B cell (primary cell): ENCODE measurements at regions not wholly inside any gene's neighbourhood (a gene's known extent, or its start where the extent isn't known, plus 50 kb on each side); places are given as distances from the start of the nearest gene placed in this dataset.

Experiments used
- ATAC-seq: fragments of 200-7000 bp; cut with Tn5 transposase; one replicate; pipeline ENCODE4 v1.10.0; 2021; ENCODE audit warnings: low read depth, mild to moderate bottlenecking, moderate number of reproducible peaks, moderate library complexity
- CTCF ChIA-PET: fragments of 350-600 bp; sonication (Branson Sonifier 250); formaldehyde crosslinking; loops from one replicate; lab custom pipeline; 2021; ENCODE audit warnings: antibody characterized with exemption, inconsistent platforms; lab: Charles Lee
- POLR2A ChIA-PET: fragments of 350-600 bp; sonication (Branson Sonifier 250); formaldehyde crosslinking; loops from one replicate; lab custom pipeline; 2021; ENCODE audit warnings: antibody characterized with exemption; lab: Charles Lee
- DNase-seq: peaks from one replicate; pipeline ENCODE4 v3.0.0; 2013
- H2AFZ ChIP-seq: 2 replicates; pipeline ENCODE4 v1.6.1; 2012; ENCODE audit warnings: mild to moderate bottlenecking, low read depth, low read length; ENCODE audit not compliant: insufficient read depth, poor library complexity, severe bottlenecking
- H3K27ac ChIP-seq, 2 donors: 1 replicate in 1 of 2; 2 replicates in 1 of 2; pipeline ENCODE4 v1.5.1; 2012 to 2013; ENCODE audit warnings: low read length in 2 of 2, mild to moderate bottlenecking in 2 of 2, moderate library complexity in 1 of 2
- H3K27me3 ChIP-seq, 4 experiments: fragments of 200-600 bp in 1 of 4; sonication (generic) in 1 of 4; replicated peaks in 1 of 4; 1 replicate in 2 of 4; 2 replicates in 2 of 4; pipeline versions ENCODE4 v1.6.1 to v1.7.0; 2013 to 2016; ENCODE audit warnings: low read length in 3 of 4, mild to moderate bottlenecking in 2 of 4, mixed read lengths in 1 of 4, moderate library complexity in 1 of 4; ENCODE audit not compliant: insufficient read depth in 4 of 4, control insufficient read depth in 3 of 4; ENCODE audit errors: control extremely low read depth in 1 of 4
- H3K36me3 ChIP-seq, 2 experiments: replicated peaks in 1 of 2; 1 replicate in 1 of 2; 2 replicates in 1 of 2; pipeline versions ENCODE4 v1.6.1 to v1.7.1; 2013; ENCODE audit warnings: low read length in 1 of 2; ENCODE audit not compliant: insufficient read depth in 2 of 2, control insufficient read depth in 1 of 2; ENCODE audit errors: control extremely low read depth in 1 of 2, extremely low read depth in 1 of 2
- H3K4me1 ChIP-seq, 2 donors: fragments of 200-600 bp in 1 of 2; sonication (generic) in 1 of 2; 1 replicate in 1 of 2; 2 replicates in 1 of 2; pipeline versions ENCODE4 v1.5.1 to v1.6.1; 2013 to 2017; ENCODE audit warnings: low read length in 2 of 2; ENCODE audit not compliant: control insufficient read depth in 2 of 2, insufficient read depth in 2 of 2
- H3K4me2 ChIP-seq: replicated peaks from 2 replicates; pipeline ENCODE3; 2012; ENCODE audit warnings: mild to moderate bottlenecking, low read depth, low read length; ENCODE audit not compliant: poor library complexity, severe bottlenecking
- H3K4me3 ChIP-seq, 5 experiments: fragments of 200-600 bp in 1 of 5; sonication (generic) in 1 of 5; 1 replicate in 3 of 5; 2 replicates in 2 of 5; pipeline versions ENCODE4 v1.5.1 to v1.7.0; 2011 to 2016; ENCODE audit warnings: low read length in 4 of 5, mild to moderate bottlenecking in 4 of 5, low read depth in 2 of 5, control low read depth in 1 of 5, moderate library complexity in 1 of 5; ENCODE audit not compliant: insufficient read depth in 1 of 5; ENCODE audit errors: control extremely low read depth in 1 of 5, extremely low read depth in 1 of 5
- H3K79me2 ChIP-seq: fragments of 200-600 bp; sonication (generic); one replicate; pipeline ENCODE4 v1.6.0; 2016; ENCODE audit warnings: low read length; ENCODE audit not compliant: control insufficient read depth, insufficient read depth
- H3K9ac ChIP-seq: fragments of 200-600 bp; sonication (generic); 2 replicates; pipeline ENCODE4 v1.6.1; 2017; ENCODE audit warnings: mild to moderate bottlenecking, low read length, moderate library complexity
- H3K9me3 ChIP-seq, 3 donors: one replicate each; pipeline versions ENCODE4 v1.6.1 to v1.7.1; 2013; ENCODE audit warnings: low read length in 2 of 3; ENCODE audit not compliant: control insufficient read depth in 2 of 3, insufficient read depth in 1 of 3; ENCODE audit errors: control extremely low read depth in 1 of 3
- H4K20me1 ChIP-seq: 2 replicates; pipeline ENCODE4 v1.6.0; 2012; ENCODE audit warnings: mild to moderate bottlenecking, low read length; ENCODE audit not compliant: insufficient read depth, control insufficient read depth, poor library complexity, severe bottlenecking
- H3K27ac Mint-ChIP-seq: one replicate; pipeline ENCODE4 v1.8.0; 2021; ENCODE audit warnings: mixed read lengths
- H3K27me3 Mint-ChIP-seq: one replicate; pipeline ENCODE4 v1.8.0; 2021; ENCODE audit warnings: mixed read lengths
- H3K4me1 Mint-ChIP-seq: one replicate; pipeline ENCODE4 v1.8.0; 2021; ENCODE audit warnings: mixed read lengths
- H3K4me3 Mint-ChIP-seq: one replicate; pipeline ENCODE4 v1.8.0; 2021; ENCODE audit warnings: mixed read lengths
- H3K9me3 Mint-ChIP-seq: one replicate; pipeline ENCODE4 v1.8.0; 2022; ENCODE audit warnings: mixed read lengths; ENCODE audit not compliant: insufficient read depth
- EZH2 ChIP-seq: IDR thresholded peaks from 2 replicates; pipeline ENCODE4 v1.6.1; 2012; ENCODE audit warnings: borderline replicate concordance, low read depth, mild to moderate bottlenecking, moderate library complexity, low read length; ENCODE audit not compliant: insufficient read depth, poor library complexity, severe bottlenecking
- WGBS: methylation state at CpG from one replicate; pipeline ENCODE4 v1.1.5; 2013; ENCODE audit warnings: missing lambda C conversion rate; ENCODE audit not compliant: insufficient coverage; 5-methylcytosine and 5-hydroxymethylcytosine counted together
- intact Hi-C: fragments of 100-400 bp; cut with micrococcal nuclease; formaldehyde crosslinking; loops from one replicate; pipeline ENCODE4 v1.10.0; 2022
- TF ChIP-seq, protein P1 (sequence below): fragments of 200-600 bp; IDR thresholded peaks from one replicate; pipeline ENCODE4 v1.8.0; 2022; ENCODE audit warnings: antibody characterized with exemption, mild to moderate bottlenecking

- Histone ChIP-seq H3K4me1 (no peaks in the 10 kb centered on the region), H3K27ac (no peak overlapping the region), H3K27me3 (peaks cover 0 to 4% (median 0%) of the 10 kb centered on the region in 4 experiments), H3K36me3 (no peaks in the 10 kb centered on the region), H3K79me2 (no peaks in the 10 kb centered on the region), H4K20me1 (no peaks in the 10 kb centered on the region), H2AFZ (no peak overlapping the region), H3K4me3 (no peak overlapping the region), H3K4me2 (no peak overlapping the region), H3K9ac (no peak overlapping the region), H3K9me3 (no peaks in the 10 kb centered on the region)
- POLR2A ChIA-PET: no interaction called here
- no CpG with 5 or more reads among the region's 1 CpG for WGBS
- no peaks in the 10 kb centered on the region for H3K9me3 Mint-ChIP-seq
- intact Hi-C loops: no loop called here
- no peak overlapping the region for H3K27ac Mint-ChIP-seq
- CTCF ChIA-PET: interaction anchor here (0.8 kb wide), 1 partner anchor 381 kb away, joined by 3 read pairs; no protein-coding TSS in a partner anchor
- TF ChIP-seq EZH2: no peak
- TF ChIP-seq, protein P1, sequence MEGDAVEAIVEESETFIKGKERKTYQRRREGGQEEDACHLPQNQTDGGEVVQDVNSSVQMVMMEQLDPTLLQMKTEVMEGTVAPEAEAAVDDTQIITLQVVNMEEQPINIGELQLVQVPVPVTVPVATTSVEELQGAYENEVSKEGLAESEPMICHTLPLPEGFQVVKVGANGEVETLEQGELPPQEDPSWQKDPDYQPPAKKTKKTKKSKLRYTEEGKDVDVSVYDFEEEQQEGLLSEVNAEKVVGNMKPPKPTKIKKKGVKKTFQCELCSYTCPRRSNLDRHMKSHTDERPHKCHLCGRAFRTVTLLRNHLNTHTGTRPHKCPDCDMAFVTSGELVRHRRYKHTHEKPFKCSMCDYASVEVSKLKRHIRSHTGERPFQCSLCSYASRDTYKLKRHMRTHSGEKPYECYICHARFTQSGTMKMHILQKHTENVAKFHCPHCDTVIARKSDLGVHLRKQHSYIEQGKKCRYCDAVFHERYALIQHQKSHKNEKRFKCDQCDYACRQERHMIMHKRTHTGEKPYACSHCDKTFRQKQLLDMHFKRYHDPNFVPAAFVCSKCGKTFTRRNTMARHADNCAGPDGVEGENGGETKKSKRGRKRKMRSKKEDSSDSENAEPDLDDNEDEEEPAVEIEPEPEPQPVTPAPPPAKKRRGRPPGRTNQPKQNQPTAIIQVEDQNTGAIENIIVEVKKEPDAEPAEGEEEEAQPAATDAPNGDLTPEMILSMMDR: no peak
- ATAC-seq: no peak
- H3K4me1 Mint-ChIP-seq: peaks cover 2% of the 10 kb centered on the region
- DNase-seq: no peak
- H3K27me3 Mint-ChIP-seq: peaks cover 9% of the 10 kb centered on the region
- H3K4me3 Mint-ChIP-seq: no peak overlapping the region
Measured at GRCh38 chr7:18151422-18151821, 123.8 kb upstream of the PRPS1L1 start.

DNA sequence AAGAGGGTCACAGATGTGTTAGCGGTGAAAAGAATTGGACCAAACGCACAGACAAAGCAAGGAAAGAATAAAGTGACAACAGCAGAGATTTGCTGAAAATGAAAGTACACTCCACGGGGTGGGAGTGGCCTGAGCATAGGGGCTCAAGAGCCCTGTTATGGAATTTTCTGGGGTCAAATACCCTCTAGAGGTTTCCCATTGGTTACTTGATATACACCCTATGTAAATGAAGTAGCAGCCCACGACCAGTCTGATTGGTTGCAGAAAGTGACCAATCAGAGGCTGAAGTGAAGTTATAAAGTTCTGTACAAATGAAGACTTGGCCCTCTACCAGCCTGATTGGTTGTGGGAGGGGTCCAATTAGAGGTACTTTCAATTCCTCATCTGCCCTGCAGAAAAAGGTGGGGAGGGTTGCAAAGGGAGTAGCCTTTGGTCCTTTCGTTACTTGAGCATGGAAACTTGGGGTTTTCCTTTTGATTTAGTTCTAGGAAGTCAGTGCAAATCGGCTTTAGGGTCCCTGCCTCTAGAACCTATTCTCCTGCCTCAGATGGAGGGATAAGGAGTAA is 125.6 kb upstream of the PRPS1L1 start:
- 100% methylated on average over 5 of the region's 6 CpGs for WGBS
- no peaks in the 10 kb centered on the region for H3K9me3 Mint-ChIP-seq

More for the DNA sequence above, 125.6 kb upstream of the PRPS1L1 start:
- CTCF ChIA-PET: no interaction called here
- Histone ChIP-seq H3K4me3 (no peak overlapping the region), H3K4me1 (no peaks in the 10 kb centered on the region), H3K9ac (no peak overlapping the region), H4K20me1 (no peaks in the 10 kb centered on the region), H3K27me3 (peaks cover 0 to 6% (median 0%) of the 10 kb centered on the region in 4 experiments), H2AFZ (no peak overlapping the region), H3K27ac (no peak overlapping the region), H3K4me2 (no peak overlapping the region), H3K79me2 (no peaks in the 10 kb centered on the region), H3K36me3 (no peaks in the 10 kb centered on the region), H3K9me3 (no peaks in the 10 kb centered on the region)
- DNase-seq (no peak), ATAC-seq (no peak)
- Mint-ChIP-seq H3K4me3 (no peak overlapping the region), H3K4me1 (peaks cover 2% of the 10 kb centered on the region), H3K27ac (no peak overlapping the region), H3K27me3 (peaks cover 12% of the 10 kb centered on the region)
- intact Hi-C loops: no loop called here
- TF ChIP-seq, protein P1: no peak
- no peak for TF ChIP-seq EZH2
- POLR2A ChIA-PET: no interaction called here
